Uterus (tissue), 2 donors: ENCODE measurements at regions not wholly inside any gene's neighbourhood (a gene's known extent, or its start where the extent isn't known, plus 50 kb on each side); places are given as distances from the start of the nearest gene placed in this dataset.

Experiments used
- POLR2A ChIP-seq, 2 donors: fragments of 450-650 bp; IDR thresholded peaks; one replicate each; pipeline ENCODE4 v1.6.1; 2016; ENCODE audit warnings: antibody characterized with exemption in 2 of 2, mild to moderate bottlenecking in 1 of 2, moderate library complexity in 1 of 2
- TF ChIP-seq, protein P1 (sequence below), 4 experiments: fragments of 200-600 bp in 2 of 4; fragments of 450-650 bp in 2 of 4; sonication (generic) in 2 of 4; IDR thresholded peaks; one replicate each; pipeline ENCODE4 v1.5.1; 2016 to 2019; ENCODE audit warnings: antibody characterized with exemption in 4 of 4, mild to moderate bottlenecking in 2 of 4, moderate library complexity in 1 of 4

- TF ChIP-seq, protein P1, sequence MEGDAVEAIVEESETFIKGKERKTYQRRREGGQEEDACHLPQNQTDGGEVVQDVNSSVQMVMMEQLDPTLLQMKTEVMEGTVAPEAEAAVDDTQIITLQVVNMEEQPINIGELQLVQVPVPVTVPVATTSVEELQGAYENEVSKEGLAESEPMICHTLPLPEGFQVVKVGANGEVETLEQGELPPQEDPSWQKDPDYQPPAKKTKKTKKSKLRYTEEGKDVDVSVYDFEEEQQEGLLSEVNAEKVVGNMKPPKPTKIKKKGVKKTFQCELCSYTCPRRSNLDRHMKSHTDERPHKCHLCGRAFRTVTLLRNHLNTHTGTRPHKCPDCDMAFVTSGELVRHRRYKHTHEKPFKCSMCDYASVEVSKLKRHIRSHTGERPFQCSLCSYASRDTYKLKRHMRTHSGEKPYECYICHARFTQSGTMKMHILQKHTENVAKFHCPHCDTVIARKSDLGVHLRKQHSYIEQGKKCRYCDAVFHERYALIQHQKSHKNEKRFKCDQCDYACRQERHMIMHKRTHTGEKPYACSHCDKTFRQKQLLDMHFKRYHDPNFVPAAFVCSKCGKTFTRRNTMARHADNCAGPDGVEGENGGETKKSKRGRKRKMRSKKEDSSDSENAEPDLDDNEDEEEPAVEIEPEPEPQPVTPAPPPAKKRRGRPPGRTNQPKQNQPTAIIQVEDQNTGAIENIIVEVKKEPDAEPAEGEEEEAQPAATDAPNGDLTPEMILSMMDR (IDR thresholded peaks at IDR 0.05): no peak
- TF ChIP-seq POLR2A (IDR thresholded peaks at IDR 0.05): no peak
Measured at GRCh38 chr19:29092712-29093552, 120.0 kb downstream of the UQCRFS1 start.
